Ovary (tissue), 7 donors: ENCODE measurements at regions not wholly inside any gene's neighbourhood (a gene's known extent, or its start where the extent isn't known, plus 50 kb on each side); places are given as distances from the start of the nearest gene placed in this dataset.

Experiments used
- DNase-seq, 5 donors: peaks; one replicate each; pipeline ENCODE4 v3.0.0-alpha.2; 2019 to 2020
- H3K27ac ChIP-seq, 2 donors: fragments of 200-600 bp; one replicate each; pipeline versions ENCODE4 v1.5.1 to v1.8.0; 2019 to 2022
- H3K27me3 ChIP-seq: fragments of 200-600 bp; one replicate; pipeline ENCODE4 v1.8.0; 2022
- H3K36me3 ChIP-seq: fragments of 200-600 bp; sonication (generic); one replicate; pipeline ENCODE4 v1.5.1; 2019
- H3K4me1 ChIP-seq: one replicate; pipeline ENCODE4 v1.8.1; 2013; ENCODE audit warnings: mild to moderate bottlenecking, moderate library complexity; ENCODE audit not compliant: insufficient read depth
- H3K4me3 ChIP-seq: fragments of 200-600 bp; sonication (generic); one replicate; pipeline ENCODE4 v1.5.1; 2017
- H3K9me3 ChIP-seq, 2 donors: fragments of 200-600 bp in 1 of 2; sonication (generic) in 1 of 2; one replicate each; pipeline versions ENCODE4 v1.5.1 to v1.8.1; 2013 to 2019; ENCODE audit warnings: mild to moderate bottlenecking in 1 of 2, moderate library complexity in 1 of 2
- CTCF ChIP-seq, 3 donors: fragments of 450-650 bp in 2 of 3; fragments of 200-600 bp in 1 of 3; IDR thresholded peaks; one replicate each; pipeline versions ENCODE4 v1.5.1 to v1.8.0; 2016 to 2022; ENCODE audit warnings: antibody characterized with exemption in 3 of 3, mild to moderate bottlenecking in 1 of 3
- EP300 ChIP-seq: sonication (generic); formaldehyde crosslinking; IDR thresholded peaks from one replicate; pipeline ENCODE4 v1.6.1; 2017; ENCODE audit warnings: antibody characterized with exemption
- POLR2A ChIP-seq: fragments of 450-650 bp; IDR thresholded peaks from one replicate; pipeline ENCODE4 v1.6.1; 2017; ENCODE audit warnings: antibody characterized with exemption, mild to moderate bottlenecking, moderate library complexity
- WGBS, 3 donors: extraction: QIAGEN DNeasy Blood & Tissue Kit in 1 of 3; methylation state at CpG; one replicate each; pipeline versions ENCODE4 v1.1.5 to v1.1.7; 2013 to 2017; 5-methylcytosine and 5-hydroxymethylcytosine counted together
- intact Hi-C, 4 donors: fragments of 100-400 bp; cut with DNase I; formaldehyde crosslinking; loops; one replicate each; pipeline versions ENCODE4 v1.11.0 to v1.15.1; 2022 to 2023
- donor health status: DM: no; HTN: no; CAD: no; lungs with moderate emphysema.
- donor health status: DM: no; HTN: no; CAD: no.
- donor health status: Bipolar disorder and iron deficiency.
- donor health status: DM: no; HTN: no; CAD: no.
- donor health status: DM: yes; HTN: yes; CAD: no.

GRCh38 chr10:3476186-3476585 lies 303.6 kb upstream of the PITRM1 start:
- H3K4me3 ChIP-seq: no peak overlapping the region
- no peaks in the 10 kb centered on the region for H3K9me3 ChIP-seq
- no peak for DNase-seq
- no peak for TF ChIP-seq CTCF (IDR thresholded peaks at IDR 0.05)
- TF ChIP-seq EP300: no peak
- TF ChIP-seq POLR2A: no peak
- H3K4me1 ChIP-seq: peaks cover 4% of the 10 kb centered on the region
- intact Hi-C loops: loop anchor here in 1 of 4 donors (10.0 kb wide), 1 partner anchor 789 kb away; no protein-coding TSS in a partner anchor
- WGBS, 3 donors: 69 to 86% (median 77%) methylated on average over 10 of the region's 10 CpGs
- H3K27me3 ChIP-seq: no peaks in the 10 kb centered on the region
- no peaks in the 10 kb centered on the region for H3K36me3 ChIP-seq
- no peak overlapping the region for H3K27ac ChIP-seq

- WGBS, 3 donors: 18 to 28% (median 24%) methylated on average over 6 of the region's 6 CpGs
- intact Hi-C loops: loop anchor here in 1 of 4 donors (10.0 kb wide), 1 partner anchor 789 kb away; no protein-coding TSS in a partner anchor
- DNase-seq: no peak
These were observed 302.8 kb upstream of the PITRM1 start for GRCh38 chr10:3475367-3475766.

GRCh38 chr10:3474266-3474665 lies 301.7 kb upstream of the PITRM1 start:
- no peak for DNase-seq
- intact Hi-C loops: loop anchor here in 1 of 4 donors (10.0 kb wide), 1 partner anchor 791 kb away; no protein-coding TSS in a partner anchor
- 95 to 98% (median 97%) methylated on average over 8 of the region's 8 CpGs for WGBS, 3 donors
- Histone ChIP-seq H3K36me3 (no peaks in the 10 kb centered on the region), H3K27me3 (no peaks in the 10 kb centered on the region), H3K4me3 (no peak overlapping the region), H3K9me3 (no peaks in the 10 kb centered on the region), H3K4me1 (peaks cover 9% of the 10 kb centered on the region), H3K27ac (no peak overlapping the region)
- TF ChIP-seq EP300: no peak
- no peak for TF ChIP-seq CTCF (IDR thresholded peaks at IDR 0.05)
- TF ChIP-seq POLR2A: no peak

More at GRCh38 chr10:3475367-3475766, 302.8 kb upstream of the PITRM1 start:
- H3K36me3 ChIP-seq: no peaks in the 10 kb centered on the region
- H3K4me1 ChIP-seq: peaks cover 4% of the 10 kb centered on the region
- no peak overlapping the region for H3K4me3 ChIP-seq
- TF ChIP-seq CTCF (IDR thresholded peaks at IDR 0.05): no peak
- TF ChIP-seq POLR2A: no peak
- no peak for TF ChIP-seq EP300
- H3K27me3 ChIP-seq: no peaks in the 10 kb centered on the region
- H3K9me3 ChIP-seq: no peaks in the 10 kb centered on the region
- H3K27ac ChIP-seq: no peak overlapping the region

- TF ChIP-seq CTCF (IDR thresholded peaks at IDR 0.05) (no peak), POLR2A (no peak), EP300 (no peak)
- no peaks in the 10 kb centered on the region for H3K27me3 ChIP-seq
- 93 to 97% (median 95%) methylated on average over 9 of the region's 9 CpGs for WGBS, 3 donors
- H3K4me1 ChIP-seq: peaks cover 15% of the 10 kb centered on the region
- no peaks in the 10 kb centered on the region for H3K9me3 ChIP-seq
- H3K4me3 ChIP-seq: no peak overlapping the region
- DNase-seq: no peak
- intact Hi-C loops: loop anchor here in 1 of 4 donors (10.0 kb wide), 1 partner anchor 792 kb away; no protein-coding TSS in a partner anchor
- H3K27ac ChIP-seq: no peak overlapping the region
- H3K36me3 ChIP-seq: no peaks in the 10 kb centered on the region
These were observed 300.7 kb upstream of the PITRM1 start for GRCh38 chr10:3473271-3473670.
